ENCODE measurements at regions not wholly inside any gene's neighbourhood (a gene's known extent, or its start where the extent isn't known, plus 50 kb on each side); places are given as distances from the start of the nearest gene placed in this dataset.

- no peaks in the 10 kb centered on the region for H3K36me3 ChIP-seq (replicated peaks in 1 of 2; ENCODE audit: control insufficient read depth in 1 of 2, insufficient read depth in 2 of 2, low read length in 2 of 2)
- BruUV-seq (replicated peaks), result no TSS peak
- no peak for FAIRE-seq
- TF ChIP-seq CEBPB (IDR thresholded peaks at IDR 0.05; ENCODE audit: borderline replicate concordance, low read depth, low read length) (peak; percentile 9; the same call in 1 of the 2 replicates), ESRRA (CRISPR knock-in tag; IDR thresholded peaks at IDR 0.05; ENCODE audit: low read depth) (no peak)
- H3K4me1 ChIP-seq (ENCODE audit: insufficient read depth, low read length), result no peaks in the 10 kb centered on the region
- no peaks in the 10 kb centered on the region for H3K79me2 ChIP-seq (ENCODE audit: insufficient read depth, low read length)
- no peak overlapping the region for H2AFZ ChIP-seq (ENCODE audit: low read length)
- CTCF ChIA-PET (ENCODE audit: low intra/inter-chr PET ratio, low total read pairs), result no interaction called here
- H4K20me1 ChIP-seq (ENCODE audit: insufficient read depth, low read length), result no peaks in the 10 kb centered on the region
- no peaks in the 10 kb centered on the region for H3K27me3 ChIP-seq (ENCODE audit: control insufficient read depth in 1 of 2, insufficient read depth in 2 of 2, low read length in 2 of 2)
- no peak for DNase-seq (ENCODE audit: low spot score)
- no peak overlapping the region for H3K9ac ChIP-seq (ENCODE audit: insufficient read depth, low read depth, low read length)
- H3K4me3 ChIP-seq (replicated peaks in 1 of 3; ENCODE audit: insufficient read depth in 1 of 3, low read depth in 2 of 3, low read length in 3 of 3), result no peak overlapping the region
- H3K9me3 ChIP-seq (ENCODE audit: low read length), result no peaks in the 10 kb centered on the region
- no peak overlapping the region for H3K27ac ChIP-seq (ENCODE audit: extremely low read length, insufficient read depth, low read length)
- intact Hi-C loops (cut with micrococcal nuclease; ENCODE audit: unreplicated experiment) (no loop called here), in situ Hi-C loops (cut with HindIII; ENCODE audit: extremely low pct_ligation_motif_present, low pct_unique_long_range_greater_than_20kb) (no loop called here)
- ATAC-seq, result no peak
- no peak overlapping the region for H3K4me2 ChIP-seq (ENCODE audit: low read depth, low read length)
- POLR2A ChIA-PET, result no interaction called here
Observed at GRCh38 chr5:85140471-85140870, 755.8 kb upstream of the EDIL3 start.

- WGBS (ENCODE audit: low lambda C conversion rate), result 0% methylated on average over 3 of the region's 3 CpGs
- no TSS peak for BruUV-seq (replicated peaks)
- CTCF ChIA-PET (ENCODE audit: low intra/inter-chr PET ratio, low total read pairs), result no interaction called here
Observed at GRCh38 chr5:85143138-85143537, 758.5 kb upstream of the EDIL3 start.

More at GRCh38 chr5:85143138-85143537, 758.5 kb upstream of the EDIL3 start:
- DNase-seq (ENCODE audit: low spot score), result no peak
- no peaks in the 10 kb centered on the region for H3K27me3 ChIP-seq (ENCODE audit: control insufficient read depth in 1 of 2, insufficient read depth in 2 of 2, low read length in 2 of 2)
- H3K4me2 ChIP-seq (ENCODE audit: low read depth, low read length), result no peak overlapping the region
- no peak for ATAC-seq
- POLR2A ChIA-PET, result no interaction called here
- no peaks in the 10 kb centered on the region for H3K36me3 ChIP-seq (replicated peaks in 1 of 2; ENCODE audit: control insufficient read depth in 1 of 2, insufficient read depth in 2 of 2, low read length in 2 of 2)
- H2AFZ ChIP-seq (ENCODE audit: low read length), result no peak overlapping the region
- H3K9me3 ChIP-seq (ENCODE audit: low read length), result no peaks in the 10 kb centered on the region
- FAIRE-seq, result no peak
- H3K9ac ChIP-seq (ENCODE audit: insufficient read depth, low read depth, low read length), result no peak overlapping the region
- no peak overlapping the region for H3K4me3 ChIP-seq (replicated peaks in 1 of 3; ENCODE audit: insufficient read depth in 1 of 3, low read depth in 2 of 3, low read length in 3 of 3)
- no peaks in the 10 kb centered on the region for H3K79me2 ChIP-seq (ENCODE audit: insufficient read depth, low read length)
- TF ChIP-seq ZSCAN20 (CRISPR knock-in tag; IDR thresholded peaks at IDR 0.05; ENCODE audit: borderline replicate concordance) (no peak), TCF7L2 (IDR thresholded peaks at IDR 0.05; ENCODE audit: low read depth, low read length) (no peak), SMAD3 (CRISPR knock-in tag; IDR thresholded peaks at IDR 0.05) (no peak), JDP2 (CRISPR knock-in tag; IDR thresholded peaks at IDR 0.05; ENCODE audit: borderline replicate concordance) (no peak), ZBTB38 (CRISPR knock-in tag; IDR thresholded peaks at IDR 0.05) (no peak)
- H3K4me1 ChIP-seq (ENCODE audit: insufficient read depth, low read length), result no peaks in the 10 kb centered on the region
- intact Hi-C loops (cut with micrococcal nuclease; ENCODE audit: unreplicated experiment) (no loop called here), in situ Hi-C loops (cut with HindIII; ENCODE audit: extremely low pct_ligation_motif_present, low pct_unique_long_range_greater_than_20kb) (no loop called here)
- no peak overlapping the region for H3K27ac ChIP-seq (ENCODE audit: extremely low read length, insufficient read depth, low read length)
- no peaks in the 10 kb centered on the region for H4K20me1 ChIP-seq (ENCODE audit: insufficient read depth, low read length)

Data from HepG2 (cell line).